Activated B cell treated with CpG ODN at 0.5 μM for 24 hours (primary cell): ENCODE measurements at regions not wholly inside any gene's neighbourhood (a gene's known extent, or its start where the extent isn't known, plus 50 kb on each side); places are given as distances from the start of the nearest gene placed in this dataset.

ENCODE experiments used
- ATAC-seq: fragments of 200-7000 bp; cut with Tn5 transposase; one replicate; pipeline ENCODE4 v1.10.0; 2021; ENCODE audit warnings: low read depth, mild to moderate bottlenecking, moderate library complexity
- CTCF ChIA-PET: fragments of 350-600 bp; sonication (Branson Sonifier 250); formaldehyde crosslinking; loops from one replicate; lab custom pipeline; 2021; ENCODE audit warnings: antibody characterized with exemption; lab: Charles Lee
- POLR2A ChIA-PET: fragments of 350-600 bp; sonication (Branson Sonifier 250); formaldehyde crosslinking; loops from one replicate; lab custom pipeline; 2021; ENCODE audit warnings: antibody characterized with exemption; lab: Charles Lee
- DNase-seq: peaks from one replicate; pipeline ENCODE4 v3.0.0; 2022
- H3K27ac Mint-ChIP-seq: one replicate; pipeline ENCODE4 v1.8.0; 2020; ENCODE audit warnings: mixed read lengths
- H3K27me3 Mint-ChIP-seq: one replicate; pipeline ENCODE4 v1.8.0; 2021; ENCODE audit warnings: mixed read lengths
- H3K36me3 Mint-ChIP-seq: one replicate; pipeline ENCODE4 v1.8.0; 2021; ENCODE audit warnings: low read depth, mixed read lengths
- H3K4me1 Mint-ChIP-seq: one replicate; pipeline ENCODE4 v1.8.0; 2021; ENCODE audit warnings: mixed read lengths
- H3K4me3 Mint-ChIP-seq: one replicate; pipeline ENCODE4 v1.8.0; 2020; ENCODE audit warnings: mild to moderate bottlenecking, mixed read lengths
- H3K9me3 Mint-ChIP-seq: one replicate; pipeline ENCODE4 v1.8.0; 2020; ENCODE audit warnings: mixed read lengths
- intact Hi-C: fragments of 100-400 bp; cut with micrococcal nuclease; formaldehyde crosslinking; loops from one replicate; pipeline ENCODE4 v1.15.1; 2024
- TF ChIP-seq, protein P1 (sequence below): fragments of 200-600 bp; IDR thresholded peaks from one replicate; pipeline ENCODE4 v1.8.0; 2022; ENCODE audit warnings: antibody characterized with exemption, mild to moderate bottlenecking

DNA sequence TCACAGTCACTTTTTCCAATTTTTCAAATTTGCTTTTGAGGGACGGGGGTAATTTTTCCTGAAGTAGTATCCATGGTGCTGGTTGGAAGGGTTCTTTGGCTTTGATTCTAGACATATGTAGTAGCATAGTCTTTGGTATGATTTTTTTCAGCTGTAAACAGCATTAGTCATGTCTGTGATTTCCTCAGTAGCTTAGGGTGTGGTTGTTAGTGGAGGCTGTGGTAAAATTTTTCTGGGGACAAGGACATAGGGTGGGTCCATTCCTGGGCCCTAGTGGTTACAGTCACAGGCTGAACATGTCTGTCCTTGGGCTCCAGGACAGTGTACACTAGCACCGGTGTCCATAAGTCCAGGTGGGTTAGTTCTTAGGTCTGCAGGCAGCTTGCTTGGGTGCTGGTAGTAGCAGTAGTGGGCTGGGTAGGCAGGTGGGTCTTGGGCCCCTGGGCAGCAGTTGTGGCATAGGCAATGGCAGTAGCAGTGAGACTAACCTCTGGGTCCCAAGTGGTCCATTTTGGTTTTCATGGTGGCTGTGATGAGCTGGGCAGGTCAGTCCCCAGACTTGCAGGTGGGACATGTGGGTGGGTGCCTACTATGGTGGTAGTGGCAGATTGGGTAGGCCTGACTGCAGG is 100.0 kb upstream of the CXCL14 start:
- TF ChIP-seq, protein P1, sequence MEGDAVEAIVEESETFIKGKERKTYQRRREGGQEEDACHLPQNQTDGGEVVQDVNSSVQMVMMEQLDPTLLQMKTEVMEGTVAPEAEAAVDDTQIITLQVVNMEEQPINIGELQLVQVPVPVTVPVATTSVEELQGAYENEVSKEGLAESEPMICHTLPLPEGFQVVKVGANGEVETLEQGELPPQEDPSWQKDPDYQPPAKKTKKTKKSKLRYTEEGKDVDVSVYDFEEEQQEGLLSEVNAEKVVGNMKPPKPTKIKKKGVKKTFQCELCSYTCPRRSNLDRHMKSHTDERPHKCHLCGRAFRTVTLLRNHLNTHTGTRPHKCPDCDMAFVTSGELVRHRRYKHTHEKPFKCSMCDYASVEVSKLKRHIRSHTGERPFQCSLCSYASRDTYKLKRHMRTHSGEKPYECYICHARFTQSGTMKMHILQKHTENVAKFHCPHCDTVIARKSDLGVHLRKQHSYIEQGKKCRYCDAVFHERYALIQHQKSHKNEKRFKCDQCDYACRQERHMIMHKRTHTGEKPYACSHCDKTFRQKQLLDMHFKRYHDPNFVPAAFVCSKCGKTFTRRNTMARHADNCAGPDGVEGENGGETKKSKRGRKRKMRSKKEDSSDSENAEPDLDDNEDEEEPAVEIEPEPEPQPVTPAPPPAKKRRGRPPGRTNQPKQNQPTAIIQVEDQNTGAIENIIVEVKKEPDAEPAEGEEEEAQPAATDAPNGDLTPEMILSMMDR: no peak
- H3K36me3 Mint-ChIP-seq: no peaks in the 10 kb centered on the region
- ChIA-PET POLR2A (no interaction called here), CTCF (no interaction called here)
- no peaks in the 10 kb centered on the region for H3K4me1 Mint-ChIP-seq
- H3K27me3 Mint-ChIP-seq: peaks cover 2% of the 10 kb centered on the region
- DNase-seq (no peak), ATAC-seq (no peak)
- intact Hi-C loops: no loop called here
- H3K9me3 Mint-ChIP-seq: peaks cover 39% of the 10 kb centered on the region
- no peak overlapping the region for H3K4me3 Mint-ChIP-seq
- H3K27ac Mint-ChIP-seq: no peak overlapping the region

DNA sequence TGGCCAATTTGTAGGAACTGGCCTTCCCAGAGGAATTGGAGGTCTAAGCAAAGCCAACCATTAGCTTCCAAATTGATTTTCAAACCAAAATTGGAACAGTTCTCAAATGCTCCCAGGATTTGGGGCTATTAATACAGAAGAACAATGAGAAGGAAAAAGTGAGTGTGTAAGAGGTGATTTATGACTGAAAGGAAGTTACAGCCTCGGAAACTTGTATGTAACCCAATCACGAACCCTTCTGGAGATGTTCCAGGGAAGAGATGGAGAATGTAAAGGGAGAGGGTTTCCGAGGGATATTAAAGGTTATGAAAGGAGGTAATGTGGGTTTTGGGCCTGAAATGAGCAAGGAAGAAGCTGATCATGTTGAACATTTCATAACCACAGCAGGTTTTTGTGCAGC is 93.2 kb upstream of the CXCL14 start:
- CTCF ChIA-PET: no interaction called here
- peaks cover 13% of the 10 kb centered on the region for H3K9me3 Mint-ChIP-seq
- no peak overlapping the region for H3K4me3 Mint-ChIP-seq
- no peaks in the 10 kb centered on the region for H3K4me1 Mint-ChIP-seq
- POLR2A ChIA-PET: no interaction called here
- H3K27ac Mint-ChIP-seq: no peak overlapping the region
- H3K27me3 Mint-ChIP-seq: no peaks in the 10 kb centered on the region
- DNase-seq: no peak
- no peak for ATAC-seq
- TF ChIP-seq, protein P1: no peak
- intact Hi-C loops: no loop called here
- no peaks in the 10 kb centered on the region for H3K36me3 Mint-ChIP-seq

DNA sequence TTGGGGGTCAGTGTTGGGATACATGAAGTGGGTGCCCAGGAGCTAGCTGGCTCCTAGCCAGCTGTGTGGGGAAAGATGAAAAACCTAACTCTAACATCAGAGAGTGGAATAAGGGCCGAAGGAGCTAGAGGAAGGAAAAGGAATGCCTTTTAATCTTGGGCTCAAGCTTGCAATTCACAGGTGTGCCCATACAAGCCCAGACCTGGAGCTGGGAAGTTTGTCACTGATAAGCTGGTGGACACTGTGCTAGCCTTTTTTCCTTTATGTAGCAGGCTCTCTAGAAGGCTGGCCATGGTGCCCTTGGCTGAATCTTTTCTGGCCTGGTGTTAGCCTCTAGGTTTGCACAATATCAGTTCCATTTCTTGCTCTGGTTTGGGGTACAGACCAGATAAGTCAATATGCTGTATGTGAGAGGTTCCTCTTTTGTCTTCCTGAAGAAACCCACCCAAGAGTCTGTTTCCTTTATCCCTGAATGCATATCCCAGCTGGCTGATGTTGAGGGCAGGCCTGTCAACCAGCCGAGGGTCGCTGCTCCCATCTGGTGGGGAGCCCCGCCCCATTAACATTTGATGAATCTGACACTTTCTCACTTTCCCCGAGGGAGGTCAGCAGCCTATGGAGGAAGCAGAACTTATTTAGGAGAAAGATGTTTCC is 92.4 kb upstream of the CXCL14 start:
- peaks cover 9% of the 10 kb centered on the region for H3K9me3 Mint-ChIP-seq
- no peaks in the 10 kb centered on the region for H3K4me1 Mint-ChIP-seq
- DNase-seq: no peak
- H3K4me3 Mint-ChIP-seq: no peak overlapping the region
- intact Hi-C loops: no loop called here
- no peak overlapping the region for H3K27ac Mint-ChIP-seq
- no peak for ATAC-seq
- H3K27me3 Mint-ChIP-seq: no peaks in the 10 kb centered on the region
- H3K36me3 Mint-ChIP-seq: no peaks in the 10 kb centered on the region
- TF ChIP-seq, protein P1: no peak
- ChIA-PET POLR2A (no interaction called here), CTCF (no interaction called here)

DNA sequence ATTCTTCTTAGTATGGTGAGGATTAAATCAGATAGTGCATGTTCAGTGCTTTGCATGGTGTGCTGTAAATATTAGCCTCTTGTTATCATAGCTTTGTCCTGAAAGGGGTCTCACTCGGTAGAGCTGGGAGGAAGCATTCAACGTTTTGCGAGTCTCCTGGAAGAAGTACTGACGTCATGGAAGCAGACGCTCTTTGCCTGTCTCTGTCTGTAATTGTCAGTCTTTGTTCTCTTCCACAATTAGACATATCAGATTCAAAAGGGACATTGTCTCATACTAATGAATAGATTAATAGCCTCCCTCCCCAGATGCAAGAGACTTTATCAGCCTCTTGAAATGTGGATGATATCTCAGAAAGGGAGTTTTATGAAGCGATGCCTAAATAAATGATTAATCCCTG is 91.8 kb upstream of the CXCL14 start:
- Mint-ChIP-seq H3K27me3 (no peaks in the 10 kb centered on the region), H3K9me3 (peaks cover 4% of the 10 kb centered on the region), H3K4me3 (no peak overlapping the region), H3K27ac (no peak overlapping the region), H3K36me3 (no peaks in the 10 kb centered on the region), H3K4me1 (no peaks in the 10 kb centered on the region)
- POLR2A ChIA-PET: no interaction called here
- intact Hi-C loops: no loop called here
- no peak for DNase-seq
- ATAC-seq: no peak
- CTCF ChIA-PET: no interaction called here
- TF ChIP-seq, protein P1: no peak

DNA sequence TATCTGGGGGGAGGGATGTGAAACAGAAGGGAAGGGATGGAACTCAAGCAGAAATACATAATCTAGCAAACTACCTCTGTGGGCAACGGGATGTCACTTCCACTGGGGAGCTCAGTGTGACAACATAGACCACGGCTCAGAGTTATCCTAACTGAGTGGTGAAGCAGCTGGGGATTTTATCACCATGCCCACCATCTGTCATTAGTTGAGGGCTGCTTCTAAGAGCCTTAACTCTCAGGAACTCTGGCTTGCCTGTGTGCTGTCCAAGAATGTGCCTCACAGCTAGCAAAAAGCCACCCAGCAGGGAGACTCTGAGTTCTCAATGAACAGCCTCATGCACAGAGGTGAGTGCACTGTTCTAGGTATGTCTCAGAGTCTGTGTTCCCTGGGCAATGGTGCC is 90.6 kb upstream of the CXCL14 start:
- TF ChIP-seq, protein P1: no peak
- Mint-ChIP-seq H3K27me3 (no peaks in the 10 kb centered on the region), H3K36me3 (no peaks in the 10 kb centered on the region), H3K27ac (no peak overlapping the region), H3K4me1 (no peaks in the 10 kb centered on the region), H3K9me3 (peaks cover 2% of the 10 kb centered on the region), H3K4me3 (no peak overlapping the region)
- ChIA-PET CTCF (no interaction called here), POLR2A (no interaction called here)
- intact Hi-C loops: no loop called here
- ATAC-seq (no peak), DNase-seq (no peak)
